Esophagus squamous epithelium (tissue), 5 donors: ENCODE measurements at regions not wholly inside any gene's neighbourhood (a gene's known extent, or its start where the extent isn't known, plus 50 kb on each side); places are given as distances from the start of the nearest gene placed in this dataset.

Source experiments
- DNase-seq: peaks from one replicate; lab custom pipeline; 2025; lab: John Stamatoyannopoulos, UW
- H3K27ac ChIP-seq, 4 donors: fragments of 200-600 bp; sonication (generic); one replicate each; pipeline ENCODE4 v1.5.1; 2016 to 2019; ENCODE audit warnings: mild to moderate bottlenecking in 1 of 4
- H3K27me3 ChIP-seq, 4 donors: fragments of 200-600 bp; sonication (generic); 1 replicate in 3 of 4; 2 replicates in 1 of 4; pipeline versions ENCODE4 v1.5.1 to v1.6.0; 2017 to 2021; ENCODE audit warnings: antibody characterized with exemption in 1 of 4
- H3K36me3 ChIP-seq, 3 donors: fragments of 200-600 bp; sonication (generic); one replicate each; pipeline ENCODE4 v1.5.1; 2016 to 2019
- H3K4me1 ChIP-seq, 3 donors: fragments of 200-600 bp; sonication (generic); one replicate each; pipeline ENCODE4 v1.5.1; 2017 to 2019
- H3K4me3 ChIP-seq, 4 donors: fragments of 200-600 bp; sonication (generic); 1 replicate in 3 of 4; 2 replicates in 1 of 4; pipeline ENCODE4 v1.5.1; 2016 to 2019; ENCODE audit warnings: mild to moderate bottlenecking in 2 of 4, moderate library complexity in 1 of 4
- H3K9me3 ChIP-seq, 3 donors: fragments of 200-600 bp; sonication (generic); one replicate each; pipeline ENCODE4 v1.5.1; 2016 to 2019
- CTCF ChIP-seq, 6 experiments: fragments of 450-650 bp in 4 of 6; fragments of 200-600 bp in 2 of 6; sonication (generic) in 2 of 6; IDR thresholded peaks; one replicate each; pipeline ENCODE4 v1.5.1; 2016 to 2019; ENCODE audit warnings: antibody characterized with exemption in 6 of 6, mild to moderate bottlenecking in 4 of 6, moderate library complexity in 4 of 6
- POLR2A ChIP-seq, 4 donors: fragments of 450-650 bp; IDR thresholded peaks; one replicate each; pipeline ENCODE4 v1.6.1; 2017; ENCODE audit warnings: antibody characterized with exemption in 4 of 4, mild to moderate bottlenecking in 4 of 4, moderate library complexity in 3 of 4
- WGBS, 2 donors: methylation state at CpG; one replicate each; pipeline ENCODE4 v1.1.5; 2018; 5-methylcytosine and 5-hydroxymethylcytosine counted together
- intact Hi-C: fragments of 100-400 bp; cut with DNase I; formaldehyde crosslinking; loops from one replicate; pipeline ENCODE4 v1.15.0; 2022
- donor health status: DM: yes; HTN: yes; CAD: no.

- H3K9me3 ChIP-seq: no peaks in the 10 kb centered on the region
- H3K4me1 ChIP-seq: peaks cover 22 to 57% (median 29%) of the 10 kb centered on the region in 3 donors
- no peaks in the 10 kb centered on the region for H3K27me3 ChIP-seq
- H3K4me3 ChIP-seq: no peak overlapping the region
- H3K36me3 ChIP-seq: no peaks in the 10 kb centered on the region
- WGBS, 2 donors: 67 to 83% methylated on average over 5 to 6 of the region's 12 CpGs
- no peak for TF ChIP-seq POLR2A (IDR thresholded peaks at IDR 0.05)
- TF ChIP-seq CTCF (IDR thresholded peaks at IDR 0.05): no peak
- peak overlapping the region in 2 of 4 donors; percentile 84 to 85 for H3K27ac ChIP-seq
- intact Hi-C loops: no loop called here
- no peak for DNase-seq
Observed at GRCh38 chr13:40187324-40187795, 479.1 kb downstream of the FOXO1 start.

GRCh38 chr13:40187841-40188591 is 478.4 kb downstream of the FOXO1 start:
- WGBS, 2 donors: 78 to 80% methylated on average over 15 to 21 of the region's 27 CpGs
- Histone ChIP-seq H3K9me3 (no peaks in the 10 kb centered on the region), H3K36me3 (no peaks in the 10 kb centered on the region), H3K4me1 (peaks cover 27 to 64% (median 36%) of the 10 kb centered on the region in 3 donors), H3K4me3 (no peak overlapping the region), H3K27me3 (no peaks in the 10 kb centered on the region), H3K27ac (peak overlapping the region in 3 of 4 donors; percentile 45 to 85 (median 84))
- intact Hi-C loops: no loop called here
- DNase-seq: no peak
- TF ChIP-seq CTCF (IDR thresholded peaks at IDR 0.05) (no peak), POLR2A (IDR thresholded peaks at IDR 0.05) (peak in 1 of 4 donors; percentile 23)

- TF ChIP-seq CTCF (IDR thresholded peaks at IDR 0.05): no peak
- no peak for TF ChIP-seq POLR2A (IDR thresholded peaks at IDR 0.05)
- Histone ChIP-seq H3K4me3 (no peak overlapping the region), H3K9me3 (no peaks in the 10 kb centered on the region), H3K27ac (peak overlapping the region; percentile 56 to 85 (median 83)), H3K4me1 (peaks cover 30 to 76% (median 47%) of the 10 kb centered on the region in 3 donors), H3K36me3 (no peaks in the 10 kb centered on the region), H3K27me3 (no peaks in the 10 kb centered on the region)
- DNase-seq: no peak
- intact Hi-C loops: no loop called here
- WGBS, 2 donors: 70 to 72% methylated on average over 5 to 6 of the region's 6 CpGs
Observed at GRCh38 chr13:40189426-40189825, 477.0 kb downstream of the FOXO1 start.

DNA sequence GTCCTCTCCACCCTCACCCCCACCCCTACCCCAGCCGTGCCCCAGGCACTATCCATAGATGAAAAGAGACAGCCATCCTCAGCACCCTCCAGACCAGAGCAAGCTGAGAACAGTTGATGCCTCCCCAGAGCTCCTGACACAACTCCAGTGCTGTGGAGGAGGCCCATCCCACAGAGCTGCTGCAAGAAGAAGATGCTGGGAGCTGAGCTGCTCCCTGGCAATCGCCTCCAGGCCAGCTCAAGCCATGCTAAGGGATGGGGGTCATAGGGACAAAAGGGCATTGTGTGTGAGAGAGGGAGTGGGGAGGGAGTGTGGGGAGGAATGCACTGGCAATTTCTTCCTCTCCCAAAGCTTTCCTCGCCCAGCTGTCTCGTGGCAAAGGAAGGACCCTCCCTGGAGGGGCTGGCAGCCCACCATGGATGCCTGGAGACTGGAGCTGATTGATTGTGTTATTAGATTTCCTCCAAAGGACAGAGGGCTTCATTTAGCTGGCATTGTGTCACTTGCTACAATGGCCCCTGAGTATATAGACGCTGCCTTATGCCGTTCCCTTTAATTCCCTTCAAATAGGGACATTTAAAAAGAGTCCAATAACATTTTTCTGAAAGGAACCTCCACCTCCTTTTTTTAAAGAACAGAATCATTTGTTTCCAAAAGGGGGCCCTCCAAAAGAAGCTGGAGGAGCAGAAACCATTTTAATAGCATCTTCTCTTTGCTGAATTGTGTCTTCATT is 476.4 kb downstream of the FOXO1 start:
- DNase-seq: no peak
- TF ChIP-seq POLR2A (IDR thresholded peaks at IDR 0.05) (no peak), CTCF (IDR thresholded peaks at IDR 0.05) (no peak)
- WGBS, 2 donors: 41 to 75% methylated on average over 5 of the region's 6 CpGs

GRCh38 chr13:40190641-40191100 is 475.8 kb downstream of the FOXO1 start:
- Histone ChIP-seq H3K4me3 (no peak overlapping the region), H3K4me1 (peaks cover 30 to 81% (median 47%) of the 10 kb centered on the region in 3 donors), H3K27ac (peak overlapping the region; percentile 56 to 85 (median 83)), H3K9me3 (no peaks in the 10 kb centered on the region), H3K27me3 (no peaks in the 10 kb centered on the region), H3K36me3 (no peaks in the 10 kb centered on the region)
- peak in 1 of 4 donors; percentile 41 for TF ChIP-seq POLR2A (IDR thresholded peaks at IDR 0.05)
- no peak for TF ChIP-seq CTCF (IDR thresholded peaks at IDR 0.05)
- peak; percentile 19 for DNase-seq
- 10 to 16% methylated on average over 5 of the region's 5 CpGs for WGBS, 2 donors
- intact Hi-C loops: no loop called here

More for the DNA sequence above, 476.4 kb downstream of the FOXO1 start:
- Histone ChIP-seq H3K27ac (peak overlapping the region; percentile 56 to 85 (median 83)), H3K36me3 (no peaks in the 10 kb centered on the region), H3K4me1 (peaks cover 30 to 81% (median 47%) of the 10 kb centered on the region in 3 donors), H3K9me3 (no peaks in the 10 kb centered on the region), H3K27me3 (no peaks in the 10 kb centered on the region), H3K4me3 (no peak overlapping the region)
- intact Hi-C loops: no loop called here
